Tibial nerve (tissue), 4 donors: ENCODE measurements at regions not wholly inside any gene's neighbourhood (a gene's known extent, or its start where the extent isn't known, plus 50 kb on each side); places are given as distances from the start of the nearest gene placed in this dataset.

Experiments used
- DNase-seq, 2 donors: peaks; one replicate each; pipeline ENCODE4 v3.0.0-alpha.2; 2019; ENCODE audit warnings: low spot score in 2 of 2
- H3K27ac ChIP-seq, 4 donors: fragments of 200-600 bp; sonication (generic) in 3 of 4; one replicate each; pipeline ENCODE4 v1.5.1; 2017 to 2019; ENCODE audit warnings: mild to moderate bottlenecking in 1 of 4
- H3K27me3 ChIP-seq, 2 donors: fragments of 200-600 bp; sonication (generic) in 1 of 2; one replicate each; pipeline versions ENCODE4 v1.5.1 to v1.6.0; 2017 to 2019
- H3K36me3 ChIP-seq, 3 donors: fragments of 200-600 bp; sonication (generic); one replicate each; pipeline ENCODE4 v1.5.1; 2018 to 2019
- H3K4me1 ChIP-seq, 4 donors: fragments of 200-600 bp; sonication (generic) in 3 of 4; one replicate each; pipeline ENCODE4 v1.5.1; 2017 to 2019
- H3K4me3 ChIP-seq, 4 donors: fragments of 200-600 bp; sonication (generic) in 3 of 4; one replicate each; pipeline ENCODE4 v1.5.1; 2017 to 2019; ENCODE audit warnings: mild to moderate bottlenecking in 1 of 4, moderate library complexity in 1 of 4
- H3K9me3 ChIP-seq, 4 donors: fragments of 200-600 bp; sonication (generic) in 3 of 4; one replicate each; pipeline ENCODE4 v1.5.1; 2017 to 2019
- CTCF ChIP-seq, 5 experiments: fragments of 200-600 bp in 3 of 5; fragments of 450-650 bp in 2 of 5; sonication (generic) in 3 of 5; IDR thresholded peaks; one replicate each; pipeline ENCODE4 v1.5.1; 2016 to 2019; ENCODE audit warnings: antibody characterized with exemption in 5 of 5, mild to moderate bottlenecking in 3 of 5, moderate library complexity in 2 of 5
- EP300 ChIP-seq, 2 donors: sonication (generic); formaldehyde crosslinking; IDR thresholded peaks; one replicate each; pipeline ENCODE4 v1.6.1; 2017; ENCODE audit warnings: antibody characterized with exemption in 2 of 2, mild to moderate bottlenecking in 1 of 2
- POLR2A ChIP-seq, 2 donors: fragments of 450-650 bp; IDR thresholded peaks; one replicate each; pipeline ENCODE4 v1.6.1; 2017; ENCODE audit warnings: antibody characterized with exemption in 2 of 2, mild to moderate bottlenecking in 2 of 2, moderate library complexity in 2 of 2
- WGBS, 2 donors: methylation state at CpG; one replicate each; pipeline ENCODE4 v1.1.5; 2018; 5-methylcytosine and 5-hydroxymethylcytosine counted together

GRCh38 chr4:106607558-106607957 lies 239.0 kb upstream of the GIMD1 start:
- Histone ChIP-seq H3K4me3 (no peak overlapping the region), H3K27me3 (no peaks in the 10 kb centered on the region), H3K27ac (no peak overlapping the region), H3K36me3 (no peaks in the 10 kb centered on the region), H3K4me1 (no peaks in the 10 kb centered on the region), H3K9me3 (no peaks in the 10 kb centered on the region)
- no peak for DNase-seq
- 46 to 56% methylated on average over 2 of the region's 2 CpGs for WGBS, 2 donors
- TF ChIP-seq EP300 (IDR thresholded peaks at IDR 0.05) (no peak), POLR2A (IDR thresholded peaks at IDR 0.05) (no peak), CTCF (IDR thresholded peaks at IDR 0.05) (no peak)

- WGBS, 2 donors = 90 to 93% methylated on average over 4 of the region's 4 CpGs
- Histone ChIP-seq H3K4me3 (no peak overlapping the region), H3K36me3 (no peaks in the 10 kb centered on the region), H3K9me3 (no peaks in the 10 kb centered on the region), H3K27ac (no peak overlapping the region), H3K4me1 (no peaks in the 10 kb centered on the region), H3K27me3 (no peaks in the 10 kb centered on the region)
- no peak for DNase-seq
- no peak for TF ChIP-seq CTCF (IDR thresholded peaks at IDR 0.05)
- no peak for TF ChIP-seq POLR2A (IDR thresholded peaks at IDR 0.05)
- no peak for TF ChIP-seq EP300 (IDR thresholded peaks at IDR 0.05)
Observed at GRCh38 chr4:106604319-106605051, 235.9 kb upstream of the GIMD1 start.

- no peaks in the 10 kb centered on the region for H3K9me3 ChIP-seq
- no peaks in the 10 kb centered on the region for H3K4me1 ChIP-seq
- TF ChIP-seq CTCF (IDR thresholded peaks at IDR 0.05) (no peak), POLR2A (IDR thresholded peaks at IDR 0.05) (no peak), EP300 (IDR thresholded peaks at IDR 0.05) (no peak)
- WGBS, 2 donors = 93 to 100% methylated on average over 3 of the region's 3 CpGs
- H3K27ac ChIP-seq = no peak overlapping the region
- no peak overlapping the region for H3K4me3 ChIP-seq
- H3K27me3 ChIP-seq = no peaks in the 10 kb centered on the region
- no peak for DNase-seq
- H3K36me3 ChIP-seq = no peaks in the 10 kb centered on the region
Observed at GRCh38 chr4:106603471-106603870, 234.9 kb upstream of the GIMD1 start.

- no peaks in the 10 kb centered on the region for H3K9me3 ChIP-seq
- no peak for TF ChIP-seq CTCF (IDR thresholded peaks at IDR 0.05)
- no peak for TF ChIP-seq EP300 (IDR thresholded peaks at IDR 0.05)
- TF ChIP-seq POLR2A (IDR thresholded peaks at IDR 0.05) = no peak
- H3K4me3 ChIP-seq = no peak overlapping the region
- DNase-seq = no peak
- 87 to 88% methylated on average over 2 of the region's 2 CpGs for WGBS, 2 donors
- H3K36me3 ChIP-seq = no peaks in the 10 kb centered on the region
- H3K4me1 ChIP-seq = no peaks in the 10 kb centered on the region
- no peak overlapping the region for H3K27ac ChIP-seq
- H3K27me3 ChIP-seq = no peaks in the 10 kb centered on the region
Observed at GRCh38 chr4:106602711-106603110, 234.1 kb upstream of the GIMD1 start.

GRCh38 chr4:106601519-106601918 lies 232.9 kb upstream of the GIMD1 start:
- no peak overlapping the region for H3K27ac ChIP-seq
- no peak overlapping the region for H3K4me3 ChIP-seq
- H3K9me3 ChIP-seq = no peaks in the 10 kb centered on the region
- no peak for DNase-seq
- 85 to 90% methylated on average over 1 of the region's 1 CpG for WGBS, 2 donors
- no peaks in the 10 kb centered on the region for H3K4me1 ChIP-seq
- TF ChIP-seq EP300 (IDR thresholded peaks at IDR 0.05) (no peak), CTCF (IDR thresholded peaks at IDR 0.05) (no peak), POLR2A (IDR thresholded peaks at IDR 0.05) (no peak)
- no peaks in the 10 kb centered on the region for H3K27me3 ChIP-seq
- no peaks in the 10 kb centered on the region for H3K36me3 ChIP-seq
